ENCODE measurements at regions not wholly inside any gene's neighbourhood (a gene's known extent, or its start where the extent isn't known, plus 50 kb on each side); places are given as distances from the start of the nearest gene placed in this dataset.

DNA sequence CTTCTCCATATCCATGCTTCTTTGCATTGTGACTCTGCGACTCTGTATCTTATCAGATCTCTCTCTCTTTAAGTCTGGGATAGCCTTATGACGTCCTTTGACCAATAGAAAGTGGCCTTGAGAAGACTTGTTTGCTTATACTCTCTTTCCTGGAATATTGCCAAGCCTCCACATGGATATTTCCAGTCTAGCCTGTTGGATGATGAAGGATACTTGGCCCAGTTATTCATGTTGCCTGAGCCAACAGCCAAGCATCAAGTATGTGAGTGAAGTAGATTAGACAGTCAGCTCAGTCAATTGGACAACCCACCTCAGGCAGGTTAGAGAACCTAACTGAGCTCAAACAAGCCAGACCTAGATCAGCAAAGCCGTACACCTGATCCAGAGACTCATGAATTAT, 864.2 kb upstream of the MGAT4C start:
- no peaks in the 10 kb centered on the region for H4K20me1 ChIP-seq (ENCODE audit: insufficient read depth)
- H3K36me3 ChIP-seq (ENCODE audit: insufficient read depth, low read length): no peaks in the 10 kb centered on the region
- H3K79me2 ChIP-seq (replicated peaks; ENCODE audit: insufficient read depth, low read length): no peaks in the 10 kb centered on the region
- no peaks in the 10 kb centered on the region for H3K9me3 ChIP-seq (ENCODE audit: low read length)
- no peak overlapping the region for H3K4me2 ChIP-seq (ENCODE audit: low read length)
- no peak overlapping the region for H3K9ac ChIP-seq (ENCODE audit: low read length)
- H3K27ac ChIP-seq (ENCODE audit: low read length): no peak overlapping the region
- H3F3A ChIP-seq (ENCODE audit: insufficient read depth, low read length, poor library complexity, severe bottlenecking): no peaks in the 10 kb centered on the region
- H2AFZ ChIP-seq (ENCODE audit: low read depth, low read length): no peak overlapping the region
- no peaks in the 10 kb centered on the region for H3K27me3 ChIP-seq (ENCODE audit: insufficient read depth, low read depth, low read length)
- no peaks in the 10 kb centered on the region for H3K9me2 ChIP-seq (ENCODE audit: insufficient read depth, low read length)
- no peak overlapping the region for H3K4me3 ChIP-seq (ENCODE audit: low read length)
- TF ChIP-seq MXI1 (conservative IDR thresholded peaks at IDR 0.05; ENCODE audit: poor library complexity, severe bottlenecking) (no peak), SMC3 (conservative IDR thresholded peaks at IDR 0.05; ENCODE audit: poor library complexity) (no peak), RAD21 (conservative IDR thresholded peaks at IDR 0.05) (no peak), EP300 (conservative IDR thresholded peaks at IDR 0.05; ENCODE audit: poor library complexity, severe bottlenecking) (no peak), POLR2AphosphoS5 (IDR thresholded peaks at IDR 0.05) (no peak), TAF1 (IDR thresholded peaks at IDR 0.05; ENCODE audit: low read depth) (no peak), EZH2 (IDR thresholded peaks at IDR 0.05; ENCODE audit: borderline replicate concordance, insufficient read depth, low read length, poor library complexity, severe bottlenecking) (no peak)
- TF ChIP-seq, protein P1, sequence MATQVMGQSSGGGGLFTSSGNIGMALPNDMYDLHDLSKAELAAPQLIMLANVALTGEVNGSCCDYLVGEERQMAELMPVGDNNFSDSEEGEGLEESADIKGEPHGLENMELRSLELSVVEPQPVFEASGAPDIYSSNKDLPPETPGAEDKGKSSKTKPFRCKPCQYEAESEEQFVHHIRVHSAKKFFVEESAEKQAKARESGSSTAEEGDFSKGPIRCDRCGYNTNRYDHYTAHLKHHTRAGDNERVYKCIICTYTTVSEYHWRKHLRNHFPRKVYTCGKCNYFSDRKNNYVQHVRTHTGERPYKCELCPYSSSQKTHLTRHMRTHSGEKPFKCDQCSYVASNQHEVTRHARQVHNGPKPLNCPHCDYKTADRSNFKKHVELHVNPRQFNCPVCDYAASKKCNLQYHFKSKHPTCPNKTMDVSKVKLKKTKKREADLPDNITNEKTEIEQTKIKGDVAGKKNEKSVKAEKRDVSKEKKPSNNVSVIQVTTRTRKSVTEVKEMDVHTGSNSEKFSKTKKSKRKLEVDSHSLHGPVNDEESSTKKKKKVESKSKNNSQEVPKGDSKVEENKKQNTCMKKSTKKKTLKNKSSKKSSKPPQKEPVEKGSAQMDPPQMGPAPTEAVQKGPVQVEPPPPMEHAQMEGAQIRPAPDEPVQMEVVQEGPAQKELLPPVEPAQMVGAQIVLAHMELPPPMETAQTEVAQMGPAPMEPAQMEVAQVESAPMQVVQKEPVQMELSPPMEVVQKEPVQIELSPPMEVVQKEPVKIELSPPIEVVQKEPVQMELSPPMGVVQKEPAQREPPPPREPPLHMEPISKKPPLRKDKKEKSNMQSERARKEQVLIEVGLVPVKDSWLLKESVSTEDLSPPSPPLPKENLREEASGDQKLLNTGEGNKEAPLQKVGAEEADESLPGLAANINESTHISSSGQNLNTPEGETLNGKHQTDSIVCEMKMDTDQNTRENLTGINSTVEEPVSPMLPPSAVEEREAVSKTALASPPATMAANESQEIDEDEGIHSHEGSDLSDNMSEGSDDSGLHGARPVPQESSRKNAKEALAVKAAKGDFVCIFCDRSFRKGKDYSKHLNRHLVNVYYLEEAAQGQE (IDR thresholded peaks at IDR 0.05; ENCODE audit: borderline replicate concordance): no peak
- TF ChIP-seq, protein P2, sequence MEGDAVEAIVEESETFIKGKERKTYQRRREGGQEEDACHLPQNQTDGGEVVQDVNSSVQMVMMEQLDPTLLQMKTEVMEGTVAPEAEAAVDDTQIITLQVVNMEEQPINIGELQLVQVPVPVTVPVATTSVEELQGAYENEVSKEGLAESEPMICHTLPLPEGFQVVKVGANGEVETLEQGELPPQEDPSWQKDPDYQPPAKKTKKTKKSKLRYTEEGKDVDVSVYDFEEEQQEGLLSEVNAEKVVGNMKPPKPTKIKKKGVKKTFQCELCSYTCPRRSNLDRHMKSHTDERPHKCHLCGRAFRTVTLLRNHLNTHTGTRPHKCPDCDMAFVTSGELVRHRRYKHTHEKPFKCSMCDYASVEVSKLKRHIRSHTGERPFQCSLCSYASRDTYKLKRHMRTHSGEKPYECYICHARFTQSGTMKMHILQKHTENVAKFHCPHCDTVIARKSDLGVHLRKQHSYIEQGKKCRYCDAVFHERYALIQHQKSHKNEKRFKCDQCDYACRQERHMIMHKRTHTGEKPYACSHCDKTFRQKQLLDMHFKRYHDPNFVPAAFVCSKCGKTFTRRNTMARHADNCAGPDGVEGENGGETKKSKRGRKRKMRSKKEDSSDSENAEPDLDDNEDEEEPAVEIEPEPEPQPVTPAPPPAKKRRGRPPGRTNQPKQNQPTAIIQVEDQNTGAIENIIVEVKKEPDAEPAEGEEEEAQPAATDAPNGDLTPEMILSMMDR (IDR thresholded peaks at IDR 0.05; ENCODE audit: poor library complexity, severe bottlenecking): no peak

GRCh38 chr12:87119713-87120112, 863.5 kb upstream of the MGAT4C start:
- Histone ChIP-seq H3K27me3 (ENCODE audit: insufficient read depth, low read depth, low read length) (no peaks in the 10 kb centered on the region), H4K20me1 (ENCODE audit: insufficient read depth) (no peaks in the 10 kb centered on the region), H3K9ac (ENCODE audit: low read length) (no peak overlapping the region), H3K4me3 (ENCODE audit: low read length) (no peak overlapping the region), H2AFZ (ENCODE audit: low read depth, low read length) (no peak overlapping the region), H3K9me2 (ENCODE audit: insufficient read depth, low read length) (no peaks in the 10 kb centered on the region), H3F3A (ENCODE audit: insufficient read depth, low read length, poor library complexity, severe bottlenecking) (no peaks in the 10 kb centered on the region), H3K27ac (ENCODE audit: low read length) (no peak overlapping the region), H3K9me3 (ENCODE audit: low read length) (no peaks in the 10 kb centered on the region), H3K36me3 (ENCODE audit: insufficient read depth, low read length) (no peaks in the 10 kb centered on the region), H3K4me2 (ENCODE audit: low read length) (no peak overlapping the region), H3K79me2 (replicated peaks; ENCODE audit: insufficient read depth, low read length) (no peaks in the 10 kb centered on the region)
- TF ChIP-seq SMC3 (conservative IDR thresholded peaks at IDR 0.05; ENCODE audit: poor library complexity): no peak
- TF ChIP-seq, protein P2 (IDR thresholded peaks at IDR 0.05; ENCODE audit: poor library complexity, severe bottlenecking): no peak
- TF ChIP-seq EZH2 (IDR thresholded peaks at IDR 0.05; ENCODE audit: borderline replicate concordance, insufficient read depth, low read length, poor library complexity, severe bottlenecking): no peak
- no peak for TF ChIP-seq MXI1 (conservative IDR thresholded peaks at IDR 0.05; ENCODE audit: poor library complexity, severe bottlenecking)
- TF ChIP-seq RAD21 (conservative IDR thresholded peaks at IDR 0.05): no peak
- no peak for TF ChIP-seq EP300 (conservative IDR thresholded peaks at IDR 0.05; ENCODE audit: poor library complexity, severe bottlenecking)
- TF ChIP-seq POLR2AphosphoS5 (IDR thresholded peaks at IDR 0.05): no peak
- TF ChIP-seq TAF1 (IDR thresholded peaks at IDR 0.05; ENCODE audit: low read depth): no peak
- TF ChIP-seq, protein P1 (IDR thresholded peaks at IDR 0.05; ENCODE audit: borderline replicate concordance): no peak

All from neural cell (in vitro differentiated cells).